ENCODE measurements at regions not wholly inside any gene's neighbourhood (a gene's known extent, or its start where the extent isn't known, plus 50 kb on each side); places are given as distances from the start of the nearest gene placed in this dataset.
"Not testable (repeated sequence)": the region's sequence is repeated elsewhere in the genome, so short reads cannot be mapped to it uniquely, and the experiment has no call there.

DNA sequence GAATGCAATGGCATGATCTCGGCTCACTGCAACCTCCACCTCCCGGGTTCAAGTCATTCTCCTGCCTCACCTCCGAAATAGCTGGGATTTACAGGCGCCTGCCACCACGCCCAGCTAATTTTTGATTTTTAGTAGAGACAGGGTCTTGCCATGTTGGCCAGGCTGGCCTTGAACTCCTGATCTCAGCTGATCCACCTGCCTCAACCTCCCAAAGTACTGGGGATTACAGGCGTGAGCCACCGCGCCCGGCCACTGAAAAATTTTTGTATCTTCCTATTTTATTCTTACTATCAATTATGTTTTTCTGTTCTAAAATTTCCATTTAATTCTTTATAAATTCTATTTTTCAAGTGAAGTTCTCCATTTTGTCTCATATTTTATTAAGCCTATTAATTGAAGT lies 730.4 kb downstream of the EDEM1 start:
- no peak overlapping the region for H3K27ac ChIP-seq (ENCODE audit: low read depth, low read length)
- no peak overlapping the region for H3K4me3 ChIP-seq (ENCODE audit: low read depth, low read length)
- no peaks in the 10 kb centered on the region for H3K9me3 ChIP-seq (ENCODE audit: control insufficient read depth, insufficient read depth, low read length)
- H3K36me3 ChIP-seq (ENCODE audit: control insufficient read depth, insufficient read depth, low read length), result no peaks in the 10 kb centered on the region
- H3K27me3 ChIP-seq (ENCODE audit: control insufficient read depth, insufficient read depth, low read length), result no peaks in the 10 kb centered on the region
- no peaks in the 10 kb centered on the region for H3K4me1 ChIP-seq (ENCODE audit: control insufficient read depth, insufficient read depth, low read length)
- 92% methylated on average over 4 of the region's 9 CpGs for WGBS (ENCODE audit: insufficient coverage)
- no peak for DNase-seq (ENCODE audit: low read depth in 4 of 6, low spot score in 6 of 6)

DNA sequence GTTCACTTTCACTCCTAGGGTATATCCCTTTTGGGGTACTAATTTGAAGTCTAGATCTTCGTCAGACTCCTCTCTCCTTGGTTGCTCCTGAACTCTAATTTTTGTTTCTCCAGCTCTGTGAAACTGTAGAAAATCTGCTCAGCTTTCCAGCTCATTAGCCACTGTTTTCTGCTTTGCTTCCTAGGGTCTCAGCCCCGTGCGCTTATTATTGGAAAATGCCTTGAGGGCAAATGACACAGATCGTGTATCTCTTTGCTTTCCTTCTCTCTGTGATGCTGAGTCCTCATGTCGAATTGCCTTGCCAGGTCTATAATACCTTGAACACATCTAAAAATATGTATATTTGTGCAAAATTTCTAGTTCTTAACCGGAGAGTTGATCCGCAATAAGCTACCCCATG lies 731.1 kb downstream of the EDEM1 start:
- 30% methylated on average over 1 of the region's 7 CpGs for whole genome bisulfite sequencing (ENCODE audit: insufficient coverage)
- H3K4me1 ChIP-seq (ENCODE audit: control insufficient read depth, insufficient read depth, low read length), result no peaks in the 10 kb centered on the region
- H3K27me3 ChIP-seq (ENCODE audit: control insufficient read depth, insufficient read depth, low read length), result no peaks in the 10 kb centered on the region
- no peaks in the 10 kb centered on the region for H3K36me3 ChIP-seq (ENCODE audit: control insufficient read depth, insufficient read depth, low read length)
- H3K4me3 ChIP-seq (ENCODE audit: low read depth, low read length), result no peak overlapping the region
- no peak overlapping the region for H3K27ac ChIP-seq (ENCODE audit: low read depth, low read length)
- peak in 1 of 6 donors; percentile 55 for DNase-seq (ENCODE audit: low read depth in 4 of 6, low spot score in 6 of 6)
- H3K9me3 ChIP-seq (ENCODE audit: control insufficient read depth, insufficient read depth, low read length), result no peaks in the 10 kb centered on the region

- Histone ChIP-seq H3K27me3 (ENCODE audit: control insufficient read depth, insufficient read depth, low read length) (no peaks in the 10 kb centered on the region), H3K4me3 (ENCODE audit: low read depth, low read length) (no peak overlapping the region), H3K9me3 (ENCODE audit: control insufficient read depth, insufficient read depth, low read length) (no peaks in the 10 kb centered on the region), H3K4me1 (ENCODE audit: control insufficient read depth, insufficient read depth, low read length) (no peaks in the 10 kb centered on the region), H3K27ac (ENCODE audit: low read depth, low read length) (no peak overlapping the region), H3K36me3 (ENCODE audit: control insufficient read depth, insufficient read depth, low read length) (no peaks in the 10 kb centered on the region)
- no peak for DNase-seq (ENCODE audit: low read depth in 4 of 6, low spot score in 6 of 6)
- WGBS (ENCODE audit: insufficient coverage), result 86% methylated on average over 7 of the region's 7 CpGs
These were observed 741.5 kb downstream of the EDEM1 start for GRCh38 chr3:5929027-5929426.

DNA sequence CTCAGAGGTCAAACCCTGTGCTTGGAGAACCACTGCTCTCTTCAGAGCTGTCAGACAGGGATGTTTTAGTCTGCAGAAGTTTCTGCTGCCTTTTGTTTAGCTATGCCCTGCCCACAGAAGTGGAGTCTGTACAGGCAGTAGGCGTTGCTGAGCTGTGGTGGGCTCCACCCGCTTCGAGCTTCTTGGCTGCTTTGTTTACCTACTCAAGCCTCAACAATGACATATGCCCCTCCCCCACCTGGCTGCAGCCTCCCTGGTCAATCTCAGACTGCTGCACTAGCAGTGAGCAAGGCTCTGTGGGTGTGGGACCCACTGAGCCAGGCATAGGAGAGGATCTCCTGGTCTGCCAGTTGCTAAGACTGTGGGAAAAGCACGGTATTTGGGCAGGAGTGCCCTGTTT lies 756.6 kb downstream of the EDEM1 start:
- not testable (repeated sequence) for DNase-seq (ENCODE audit: low read depth in 4 of 6, low spot score in 6 of 6); H3K9me3 ChIP-seq (ENCODE audit: control insufficient read depth, insufficient read depth, low read length); H3K27ac ChIP-seq (ENCODE audit: low read depth, low read length); H3K27me3 ChIP-seq (ENCODE audit: control insufficient read depth, insufficient read depth, low read length); H3K36me3 ChIP-seq (ENCODE audit: control insufficient read depth, insufficient read depth, low read length); H3K4me1 ChIP-seq (ENCODE audit: control insufficient read depth, insufficient read depth, low read length); H3K4me3 ChIP-seq (ENCODE audit: low read depth, low read length)
- 79% methylated on average over 3 of the region's 4 CpGs for WGBS (ENCODE audit: insufficient coverage)

DNA sequence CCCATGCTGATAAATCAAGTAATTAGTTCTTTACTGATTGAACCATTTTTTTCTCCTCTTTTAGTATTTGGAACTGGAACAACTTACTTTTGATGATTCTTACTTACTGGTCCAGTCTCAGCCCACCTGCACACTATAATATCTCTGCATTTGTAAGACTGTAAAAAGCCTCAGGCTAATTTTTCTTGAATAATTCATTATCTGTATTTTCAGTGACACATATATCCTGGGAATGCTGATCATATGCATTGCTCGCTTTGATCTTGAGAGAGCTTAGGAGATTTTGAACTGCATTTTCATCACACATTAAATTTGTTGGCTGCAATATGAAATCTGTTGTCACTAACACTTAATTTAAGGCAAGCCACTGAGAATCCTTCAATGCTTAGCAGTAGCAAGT lies 760.6 kb downstream of the EDEM1 start:
- Histone ChIP-seq H3K27me3 (ENCODE audit: control insufficient read depth, insufficient read depth, low read length) (no peaks in the 10 kb centered on the region), H3K9me3 (ENCODE audit: control insufficient read depth, insufficient read depth, low read length) (no peaks in the 10 kb centered on the region), H3K4me3 (ENCODE audit: low read depth, low read length) (no peak overlapping the region), H3K27ac (ENCODE audit: low read depth, low read length) (no peak overlapping the region), H3K36me3 (ENCODE audit: control insufficient read depth, insufficient read depth, low read length) (no peaks in the 10 kb centered on the region), H3K4me1 (ENCODE audit: control insufficient read depth, insufficient read depth, low read length) (no peaks in the 10 kb centered on the region)
- DNase-seq (ENCODE audit: low read depth in 4 of 6, low spot score in 6 of 6), result no peak
- no CpG with 5 or more reads among the region's 1 CpG for WGBS (ENCODE audit: insufficient coverage)

- Histone ChIP-seq H3K27me3 (ENCODE audit: control insufficient read depth, insufficient read depth, low read length) (no peaks in the 10 kb centered on the region), H3K4me1 (ENCODE audit: control insufficient read depth, insufficient read depth, low read length) (no peaks in the 10 kb centered on the region), H3K9me3 (ENCODE audit: control insufficient read depth, insufficient read depth, low read length) (no peaks in the 10 kb centered on the region), H3K4me3 (ENCODE audit: low read depth, low read length) (no peak overlapping the region), H3K36me3 (ENCODE audit: control insufficient read depth, insufficient read depth, low read length) (no peaks in the 10 kb centered on the region), H3K27ac (ENCODE audit: low read depth, low read length) (no peak overlapping the region)
- peak in 1 of 6 donors; percentile 15 for DNase-seq (ENCODE audit: low read depth in 4 of 6, low spot score in 6 of 6)
- WGBS (ENCODE audit: insufficient coverage), result no CpG with 5 or more reads among the region's 3 CpGs
These were observed 763.5 kb downstream of the EDEM1 start for GRCh38 chr3:5951026-5951425.

DNA sequence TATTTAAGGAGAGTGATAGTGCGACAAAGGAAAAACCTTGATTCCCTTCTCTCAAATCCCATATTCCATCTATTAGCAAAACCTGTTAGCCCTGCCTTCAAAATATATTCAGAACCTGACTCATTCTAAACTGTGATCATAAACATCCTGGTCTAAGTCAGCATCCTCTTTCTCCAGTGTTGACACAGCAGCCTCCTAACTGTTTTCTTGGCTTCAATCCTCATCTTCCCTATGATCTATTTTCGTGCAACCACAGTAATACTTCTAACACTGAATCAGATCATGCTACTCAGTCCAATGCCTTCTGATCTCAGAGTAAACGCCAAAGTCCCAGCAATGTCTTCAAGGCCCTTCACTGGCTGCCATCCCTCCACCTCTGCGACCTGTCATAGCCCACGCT lies 785.1 kb downstream of the EDEM1 start:
- DNase-seq (ENCODE audit: low read depth in 4 of 6, low spot score in 6 of 6), result peak in 1 of 6 donors; percentile 33
- 71% methylated on average over 4 of the region's 5 CpGs for WGBS (ENCODE audit: insufficient coverage)
- H3K27me3 ChIP-seq (ENCODE audit: control insufficient read depth, insufficient read depth, low read length), result no peaks in the 10 kb centered on the region
- H3K4me3 ChIP-seq (ENCODE audit: low read depth, low read length), result no peak overlapping the region
- H3K27ac ChIP-seq (ENCODE audit: low read depth, low read length), result no peak overlapping the region
- H3K4me1 ChIP-seq (ENCODE audit: control insufficient read depth, insufficient read depth, low read length), result no peaks in the 10 kb centered on the region
- no peaks in the 10 kb centered on the region for H3K36me3 ChIP-seq (ENCODE audit: control insufficient read depth, insufficient read depth, low read length)
- no peaks in the 10 kb centered on the region for H3K9me3 ChIP-seq (ENCODE audit: control insufficient read depth, insufficient read depth, low read length)

GRCh38 chr3:5974630-5975322 lies 787.3 kb downstream of the EDEM1 start:
- Histone ChIP-seq H3K9me3 (ENCODE audit: control insufficient read depth, insufficient read depth, low read length) (no peaks in the 10 kb centered on the region), H3K27ac (ENCODE audit: low read depth, low read length) (no peak overlapping the region), H3K36me3 (ENCODE audit: control insufficient read depth, insufficient read depth, low read length) (no peaks in the 10 kb centered on the region), H3K4me1 (ENCODE audit: control insufficient read depth, insufficient read depth, low read length) (no peaks in the 10 kb centered on the region), H3K27me3 (ENCODE audit: control insufficient read depth, insufficient read depth, low read length) (no peaks in the 10 kb centered on the region), H3K4me3 (ENCODE audit: low read depth, low read length) (no peak overlapping the region)
- no peak for DNase-seq (ENCODE audit: low read depth in 4 of 6, low spot score in 6 of 6)
- 84% methylated on average over 1 of the region's 3 CpGs for WGBS (ENCODE audit: insufficient coverage)

GRCh38 chr3:5977331-5977730 lies 789.8 kb downstream of the EDEM1 start:
- 67% methylated on average over 1 of the region's 8 CpGs for WGBS (ENCODE audit: insufficient coverage)
- no peak overlapping the region for H3K4me3 ChIP-seq (ENCODE audit: low read depth, low read length)
- H3K36me3 ChIP-seq (ENCODE audit: control insufficient read depth, insufficient read depth, low read length), result no peaks in the 10 kb centered on the region
- peak overlapping the region; percentile 34 for H3K27ac ChIP-seq (ENCODE audit: low read depth, low read length)
- H3K27me3 ChIP-seq (ENCODE audit: control insufficient read depth, insufficient read depth, low read length), result no peaks in the 10 kb centered on the region
- H3K4me1 ChIP-seq (ENCODE audit: control insufficient read depth, insufficient read depth, low read length), result no peaks in the 10 kb centered on the region
- DNase-seq (ENCODE audit: low read depth in 4 of 6, low spot score in 6 of 6), result no peak
- H3K9me3 ChIP-seq (ENCODE audit: control insufficient read depth, insufficient read depth, low read length), result no peaks in the 10 kb centered on the region

- H3K27me3 ChIP-seq (ENCODE audit: control insufficient read depth, insufficient read depth, low read length), result no peaks in the 10 kb centered on the region
- DNase-seq (ENCODE audit: low read depth in 4 of 6, low spot score in 6 of 6), result no peak
- WGBS (ENCODE audit: insufficient coverage), result no CpG with 5 or more reads among the region's 3 CpGs
- H3K9me3 ChIP-seq (ENCODE audit: control insufficient read depth, insufficient read depth, low read length), result no peaks in the 10 kb centered on the region
- no peak overlapping the region for H3K4me3 ChIP-seq (ENCODE audit: low read depth, low read length)
- H3K27ac ChIP-seq (ENCODE audit: low read depth, low read length), result no peak overlapping the region
- no peaks in the 10 kb centered on the region for H3K4me1 ChIP-seq (ENCODE audit: control insufficient read depth, insufficient read depth, low read length)
- no peaks in the 10 kb centered on the region for H3K36me3 ChIP-seq (ENCODE audit: control insufficient read depth, insufficient read depth, low read length)
These were observed 793.0 kb downstream of the EDEM1 start for GRCh38 chr3:5980475-5980874.
